SU-DHL-6 (cell line): ENCODE measurements at regions not wholly inside any gene's neighbourhood (a gene's known extent, or its start where the extent isn't known, plus 50 kb on each side); places are given as distances from the start of the nearest gene placed in this dataset.

Source experiments
- H2AFZ ChIP-seq: fragments of 200-600 bp; sonication (generic); 2 replicates; pipeline ENCODE4 v1.6.1; 2014; ENCODE audit warnings: low read depth, mild to moderate bottlenecking, moderate library complexity, mixed read lengths, antibody characterized with exemption, low read length; ENCODE audit not compliant: severe bottlenecking
- H3F3A ChIP-seq: fragments of 200-600 bp; shearing (Covaris generic); 2 replicates; pipeline ENCODE4 v1.6.0; 2016; ENCODE audit warnings: antibody characterized with exemption, mild to moderate bottlenecking; ENCODE audit not compliant: insufficient read depth
- H3K27ac ChIP-seq: fragments of 200-600 bp; sonication (generic); 2 replicates; pipeline ENCODE4 v1.5.1; 2016; ENCODE audit warnings: low read depth, mild to moderate bottlenecking, low read length, moderate library complexity, mixed read lengths
- H3K27me3 ChIP-seq: fragments of 200-600 bp; sonication (generic), shearing (Covaris generic); 2 replicates; pipeline ENCODE4 v1.6.0; 2014; ENCODE audit warnings: mild to moderate bottlenecking, low read length
- H3K36me3 ChIP-seq: fragments of 200-600 bp; sonication (generic); 2 replicates; pipeline ENCODE4 v1.6.1; 2014; ENCODE audit warnings: mild to moderate bottlenecking, low read length, mixed read lengths
- H3K4me2 ChIP-seq: fragments of 300-600, 200-600 bp; shearing (Covaris generic), sonication (generic); 2 replicates; pipeline ENCODE4 v1.6.0; 2014; ENCODE audit warnings: low read length, low read depth, mild to moderate bottlenecking; ENCODE audit not compliant: poor library complexity, severe bottlenecking
- H3K4me3 ChIP-seq: fragments of 200-600 bp; sonication (generic); 2 replicates; pipeline ENCODE4 v1.5.1; 2014; ENCODE audit warnings: antibody characterized with exemption, low read length, mild to moderate bottlenecking, mixed read lengths; ENCODE audit not compliant: insufficient read depth, poor library complexity, severe bottlenecking
- H3K79me2 ChIP-seq: fragments of 200-600 bp; sonication (generic); 2 replicates; pipeline ENCODE4 v1.6.1; 2014; ENCODE audit warnings: mild to moderate bottlenecking, low read length, moderate library complexity; ENCODE audit not compliant: insufficient read depth
- H3K9ac ChIP-seq: fragments of 200-600 bp; sonication (generic); 2 replicates; pipeline ENCODE4 v1.7.0; 2014; ENCODE audit warnings: mild to moderate bottlenecking, low read length
- H3K9me2 ChIP-seq: fragments of 200-600 bp; sonication (generic); replicated peaks from 2 replicates; pipeline ENCODE4 v1.6.1; 2014; ENCODE audit warnings: low read length; ENCODE audit not compliant: insufficient read depth
- H3K9me3 ChIP-seq: fragments of 200-600 bp; sonication (generic); 2 replicates; pipeline ENCODE4 v1.6.1; 2014; ENCODE audit warnings: low read length, mixed read lengths; ENCODE audit not compliant: insufficient read depth
- H4K20me1 ChIP-seq: fragments of 200-600 bp; sonication (generic); 2 replicates; pipeline ENCODE4 v1.6.1; 2014; ENCODE audit warnings: low read depth, mild to moderate bottlenecking, antibody characterized with exemption, low read length, moderate library complexity, mixed read lengths
- CTCF ChIP-seq: fragments of 200-600 bp; sonication (generic); IDR thresholded peaks from one replicate; pipeline ENCODE4 v1.5.1; 2017; ENCODE audit warnings: antibody characterized with exemption, mild to moderate bottlenecking, low read length, moderate library complexity; ENCODE audit not compliant: insufficient read depth, poor library complexity, severe bottlenecking
- EZH2phosphoT487 ChIP-seq: fragments of 200-600 bp; sonication (generic), shearing (Covaris generic); conservative IDR thresholded peaks from 2 replicates; pipeline ENCODE4 v1.6.1; 2018; ENCODE audit warnings: mild to moderate bottlenecking, antibody characterized with exemption, low read length, moderate library complexity, mixed read lengths

GRCh38 chr2:175393851-175394250, 212.3 kb upstream of the ATP5MC3 start:
- H3K27me3 ChIP-seq: no peaks in the 10 kb centered on the region
- no peak overlapping the region for H3K9ac ChIP-seq
- H3K27ac ChIP-seq: no peak overlapping the region
- no peaks in the 10 kb centered on the region for H3K79me2 ChIP-seq
- H3K4me3 ChIP-seq: no peak overlapping the region
- H3K9me3 ChIP-seq: no peaks in the 10 kb centered on the region; the same call in 1 of the 2 replicates
- no peaks in the 10 kb centered on the region for H4K20me1 ChIP-seq
- H3K4me2 ChIP-seq: no peak overlapping the region
- no peaks in the 10 kb centered on the region for H3F3A ChIP-seq
- H2AFZ ChIP-seq: no peak overlapping the region
- H3K9me2 ChIP-seq: no peaks in the 10 kb centered on the region
- no peaks in the 10 kb centered on the region for H3K36me3 ChIP-seq
- TF ChIP-seq CTCF (no peak), EZH2phosphoT487 (no peak)

- Histone ChIP-seq H4K20me1 (no peaks in the 10 kb centered on the region), H3K4me3 (no peak overlapping the region)
These were observed 201.8 kb upstream of the ATP5MC3 start for GRCh38 chr2:175383286-175383685.

GRCh38 chr2:175373729-175374128, 192.2 kb upstream of the ATP5MC3 start:
- H3K27ac ChIP-seq: no peak overlapping the region
- TF ChIP-seq CTCF (no peak), EZH2phosphoT487 (no peak)
- no peak overlapping the region for H3K4me2 ChIP-seq
- H4K20me1 ChIP-seq: no peaks in the 10 kb centered on the region
- H3K9me2 ChIP-seq: no peaks in the 10 kb centered on the region
- H3K4me3 ChIP-seq: no peak overlapping the region
- no peaks in the 10 kb centered on the region for H3K27me3 ChIP-seq
- no peaks in the 10 kb centered on the region for H3K79me2 ChIP-seq
- H3K36me3 ChIP-seq: no peaks in the 10 kb centered on the region
- H3K9ac ChIP-seq: no peak overlapping the region
- no peak overlapping the region for H2AFZ ChIP-seq
- no peaks in the 10 kb centered on the region for H3F3A ChIP-seq
- H3K9me3 ChIP-seq: no peaks in the 10 kb centered on the region

More at GRCh38 chr2:175383286-175383685, 201.8 kb upstream of the ATP5MC3 start:
- 0 out of 2 replicates have a peak, but pooled peaks cover 3% of the 10 kb centered on the region for H3K9me3 ChIP-seq
- no peaks in the 10 kb centered on the region for H3K79me2 ChIP-seq
- H3F3A ChIP-seq: no peaks in the 10 kb centered on the region
- H2AFZ ChIP-seq: no peak overlapping the region
- no peaks in the 10 kb centered on the region for H3K9me2 ChIP-seq
- no peaks in the 10 kb centered on the region for H3K27me3 ChIP-seq
- no peak overlapping the region for H3K9ac ChIP-seq
- TF ChIP-seq CTCF (no peak), EZH2phosphoT487 (no peak)
- no peak overlapping the region for H3K4me2 ChIP-seq
- H3K27ac ChIP-seq: no peak overlapping the region
- no peaks in the 10 kb centered on the region for H3K36me3 ChIP-seq
